H1 (cell line): ENCODE measurements at regions not wholly inside any gene's neighbourhood (a gene's known extent, or its start where the extent isn't known, plus 50 kb on each side); places are given as distances from the start of the nearest gene placed in this dataset.

Experiments
- CTCF ChIA-PET: fragments of 300-600 bp; sonication (Branson Sonifier 250); formaldehyde crosslinking; loops from one replicate; lab custom pipeline; 2021; ENCODE audit not compliant: partially characterized antibody; lab: Charles Lee
- POLR2A ChIA-PET: fragments of 300-600 bp; sonication (Branson Sonifier 250); formaldehyde crosslinking; loops from one replicate; lab custom pipeline; 2021; ENCODE audit warnings: inconsistent platforms; ENCODE audit not compliant: partially characterized antibody; lab: Charles Lee
- DNase-seq, 2 experiments: peaks; one replicate each; pipeline versions ENCODE4 v3.0.0 to v3.0.0-alpha.2; 2010 to 2022; ENCODE audit warnings: low spot score in 2 of 2, low read depth in 1 of 2, mixed read lengths in 1 of 2
- FAIRE-seq: peaks from 2 replicates; lab custom pipeline; 2011; peaks lifted over from hg19 to GRCh38; lab: Jason Lieb, UNC
- H2AFZ ChIP-seq: 2 replicates; pipeline ENCODE4 v1.8.1; 2012; ENCODE audit warnings: low read length, inconsistent platforms
- H2AK5ac ChIP-seq: 2 replicates; pipeline ENCODE4 v1.6.1; 2013; ENCODE audit warnings: low read depth, low read length
- H2BK120ac ChIP-seq: replicated peaks from 2 replicates; pipeline ENCODE3; 2013; ENCODE audit warnings: low read depth, low read length, inconsistent platforms
- H2BK12ac ChIP-seq: 2 replicates; pipeline ENCODE4 v1.6.1; 2013; ENCODE audit warnings: low read depth, low read length
- H2BK15ac ChIP-seq: 2 replicates; pipeline ENCODE4 v1.6.1; 2013; ENCODE audit warnings: low read length
- H2BK20ac ChIP-seq: 2 replicates; pipeline ENCODE4 v1.6.1; 2013; ENCODE audit warnings: low read length
- H2BK5ac ChIP-seq: 2 replicates; pipeline ENCODE4 v1.6.1; 2013; ENCODE audit warnings: low read depth, low read length
- H3K14ac ChIP-seq: 2 replicates; pipeline ENCODE4 v1.6.1; 2013; ENCODE audit warnings: inconsistent platforms; ENCODE audit not compliant: insufficient read length
- H3K18ac ChIP-seq: 2 replicates; pipeline ENCODE4 v1.6.1; 2013; ENCODE audit warnings: low read length; ENCODE audit errors: extremely low read depth
- H3K23ac ChIP-seq: 2 replicates; pipeline ENCODE4 v1.6.1; 2013; ENCODE audit warnings: inconsistent platforms; ENCODE audit not compliant: insufficient read length
- H3K23me2 ChIP-seq: 2 replicates; pipeline ENCODE4 v1.6.1; 2013; ENCODE audit warnings: low read depth, low read length
- H3K27ac ChIP-seq: 2 replicates; pipeline ENCODE4 v1.6.1; 2011; ENCODE audit warnings: low read depth, low read length, inconsistent platforms
- H3K27me3 ChIP-seq, 4 experiments: replicated peaks in 1 of 4; 1 replicate in 1 of 4; 2 replicates in 3 of 4; pipeline versions ENCODE4 v1.6.1 to v1.8.1; 2011 to 2013; ENCODE audit warnings: low read length in 3 of 4, mild to moderate bottlenecking in 3 of 4, inconsistent platforms in 2 of 4, mixed read lengths in 2 of 4, moderate library complexity in 1 of 4; ENCODE audit not compliant: control insufficient read depth in 3 of 4, insufficient read depth in 3 of 4; ENCODE audit errors: extremely low read depth in 1 of 4
- H3K36me3 ChIP-seq, 4 experiments: 2 replicates each; pipeline versions ENCODE4 v1.6.1 to v1.8.1; 2011 to 2013; ENCODE audit warnings: mild to moderate bottlenecking in 4 of 4, low read length in 3 of 4, moderate library complexity in 2 of 4, control low read depth in 1 of 4, inconsistent platforms in 1 of 4; ENCODE audit not compliant: insufficient read depth in 4 of 4, control insufficient read depth in 2 of 4
- H3K4ac ChIP-seq: replicated peaks from 2 replicates; pipeline ENCODE3; 2013; ENCODE audit warnings: low read length, low read depth, mixed read lengths, inconsistent platforms; ENCODE audit not compliant: insufficient read length
- H3K4me1 ChIP-seq, 4 experiments: replicated peaks in 1 of 4; 1 replicate in 1 of 4; 2 replicates in 3 of 4; pipeline versions ENCODE4 v1.6.1 to v1.8.1; 2011 to 2013; ENCODE audit warnings: low read length in 3 of 4, inconsistent platforms in 2 of 4, mixed read lengths in 1 of 4; ENCODE audit not compliant: insufficient read depth in 4 of 4, control insufficient read depth in 3 of 4
- H3K4me2 ChIP-seq, 2 experiments: 2 replicates each; pipeline versions ENCODE4 v1.6.1 to v1.8.1; 2011 to 2013; ENCODE audit warnings: low read depth in 2 of 2, low read length in 2 of 2, control low read depth in 1 of 2, inconsistent platforms in 1 of 2, mild to moderate bottlenecking in 1 of 2; ENCODE audit not compliant: insufficient read depth in 1 of 2
- H3K4me3 ChIP-seq, 4 experiments: fragments of 200-600, 300-600 bp in 1 of 4; sonication (generic), shearing (Covaris generic), sonication (Bioruptor Twin) in 1 of 4; 2 replicates each; pipeline versions ENCODE4 v1.5.1 to v1.8.1; 2011 to 2016; ENCODE audit warnings: low read length in 4 of 4, low read depth in 3 of 4, control low read depth in 2 of 4, inconsistent platforms in 2 of 4, mild to moderate bottlenecking in 2 of 4, mixed read lengths in 1 of 4, moderate library complexity in 1 of 4; ENCODE audit not compliant: insufficient read depth in 2 of 4; ENCODE audit errors: extremely low read depth in 1 of 4
- H3K56ac ChIP-seq: replicated peaks from 2 replicates; pipeline ENCODE3; 2013; ENCODE audit warnings: low read depth, mild to moderate bottlenecking, mixed read lengths, low read length, inconsistent platforms; ENCODE audit not compliant: insufficient read length
- H3K79me1 ChIP-seq: 2 replicates; pipeline ENCODE4 v1.6.1; 2013; ENCODE audit warnings: low read depth, low read length, control low read depth
- H3K79me2 ChIP-seq, 2 experiments: 2 replicates each; pipeline versions ENCODE4 v1.6.1 to v1.8.1; 2012 to 2013; ENCODE audit warnings: low read length in 2 of 2, mild to moderate bottlenecking in 2 of 2, inconsistent platforms in 1 of 2; ENCODE audit not compliant: insufficient read depth in 2 of 2, control insufficient read depth in 1 of 2
- H3K9ac ChIP-seq, 4 experiments: replicated peaks in 1 of 4; 1 replicate in 1 of 4; 2 replicates in 3 of 4; pipeline versions ENCODE4 v1.6.1 to v1.8.1; 2011 to 2013; ENCODE audit warnings: low read depth in 3 of 4, low read length in 3 of 4, control low read depth in 2 of 4, mild to moderate bottlenecking in 2 of 4, moderate library complexity in 2 of 4, inconsistent platforms in 1 of 4; ENCODE audit errors: extremely low read depth in 1 of 4
- H3K9me3 ChIP-seq, 2 experiments: 2 replicates each; pipeline versions ENCODE4 v1.6.1 to v1.8.1; 2012 to 2013; ENCODE audit warnings: mild to moderate bottlenecking in 2 of 2, moderate library complexity in 2 of 2, control low read depth in 1 of 2, inconsistent platforms in 1 of 2, low read depth in 1 of 2, low read length in 1 of 2, mixed read lengths in 1 of 2; ENCODE audit not compliant: insufficient read depth in 2 of 2
- H4K20me1 ChIP-seq, 2 experiments: replicated peaks in 1 of 2; 2 replicates each; pipeline versions ENCODE3 to v1.8.1; 2011 to 2013; ENCODE audit warnings: inconsistent platforms in 2 of 2, low read length in 2 of 2, mild to moderate bottlenecking in 1 of 2; ENCODE audit not compliant: insufficient read depth in 2 of 2, control insufficient read depth in 1 of 2
- H4K5ac ChIP-seq: 2 replicates; pipeline ENCODE4 v1.6.1; 2013; ENCODE audit warnings: low read length, low read depth, mixed read lengths, inconsistent platforms; ENCODE audit not compliant: insufficient read length
- H4K8ac ChIP-seq: 2 replicates; pipeline ENCODE4 v1.8.0; 2013; ENCODE audit warnings: mild to moderate bottlenecking, moderate library complexity, low read length, inconsistent platforms; ENCODE audit not compliant: insufficient read depth; ENCODE audit errors: extremely low read depth
- H4K91ac ChIP-seq: replicated peaks from 2 replicates; pipeline ENCODE3; 2013; ENCODE audit warnings: low read length, mixed read lengths, inconsistent platforms; ENCODE audit not compliant: insufficient read length
- BACH1 ChIP-seq: IDR thresholded peaks from 2 replicates; pipeline ENCODE4 v1.6.1; 2012; ENCODE audit warnings: low read length, improper control_type of control experiment
- JUN ChIP-seq: IDR thresholded peaks from 2 replicates; pipeline ENCODE4 v1.6.1; 2011; ENCODE audit warnings: low read depth, mild to moderate bottlenecking, improper control_type of control experiment, low read length
- KDM4A ChIP-seq: IDR thresholded peaks from one replicate; pipeline ENCODE4 v1.7.1; 2012; ENCODE audit warnings: low read depth, mild to moderate bottlenecking, moderate library complexity, low read length, inconsistent platforms; ENCODE audit not compliant: severe bottlenecking
- RXRA ChIP-seq: IDR thresholded peaks from 2 replicates; pipeline ENCODE4 v1.6.1; 2011; ENCODE audit warnings: low read depth, mild to moderate bottlenecking, low read length, moderate library complexity; ENCODE audit not compliant: insufficient read depth
- SIN3A ChIP-seq, 2 experiments: IDR thresholded peaks in 1 of 2; conservative IDR thresholded peaks in 1 of 2; 2 replicates each; pipeline ENCODE4 v1.6.1; 2011 to 2012; ENCODE audit warnings: low read length in 2 of 2, improper control_type of control experiment in 1 of 2, low read depth in 1 of 2, mild to moderate bottlenecking in 1 of 2
- SIX5 ChIP-seq: IDR thresholded peaks from 2 replicates; pipeline ENCODE4 v1.6.1; 2011; ENCODE audit warnings: mild to moderate bottlenecking, low read depth, low read length
- WGBS, 2 experiments: shearing (Covaris generic) in 1 of 2; methylation state at CpG; one replicate each; pipeline versions ENCODE4 v1.1.6 to v1.1.7; 2013 to 2015; ENCODE audit warnings: low lambda C conversion rate in 2 of 2, mixed read lengths in 2 of 2, inconsistent platforms in 1 of 2, low coverage in 1 of 2, missing lambda C conversion rate in 1 of 2; ENCODE audit not compliant: insufficient replicate concordance in 2 of 2, insufficient coverage in 1 of 2, insufficient read length in 1 of 2; ENCODE audit errors: extremely low coverage in 1 of 2, missing lambda C conversion rate in 1 of 2; 5-methylcytosine and 5-hydroxymethylcytosine counted together
- TF ChIP-seq, protein P1 (sequence below): IDR thresholded peaks from 2 replicates; pipeline ENCODE4 v1.6.1; 2012; ENCODE audit warnings: inconsistent platforms

DNA sequence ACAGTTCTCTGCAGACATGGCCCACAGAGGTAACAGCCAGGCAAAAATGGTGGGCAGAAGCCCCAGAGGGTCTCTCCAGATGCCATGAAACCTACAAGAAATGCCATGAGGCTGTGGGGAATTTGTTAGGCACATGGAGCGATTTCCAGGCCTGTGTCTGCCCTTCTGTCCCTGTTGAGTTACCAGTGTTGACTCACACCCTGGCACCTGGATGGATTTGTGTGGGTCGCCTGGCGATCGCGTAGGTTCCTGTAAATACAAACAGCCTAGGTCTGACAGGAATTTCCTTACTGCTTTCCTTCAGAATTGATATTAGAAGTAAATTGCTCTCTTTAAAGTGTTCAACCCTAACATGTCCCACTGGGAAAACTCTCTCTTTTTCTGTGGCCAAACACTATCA, 164.9 kb upstream of the EEPD1 start:
- CTCF ChIA-PET: interaction anchor here (0.7 to 0.8 kb wide), 3 partner anchors 107 to 1520 kb away, joined by 3 read pairs; no protein-coding TSS in a partner anchor
- no peak overlapping the region for H3K9ac ChIP-seq

More for the DNA sequence above, 164.9 kb upstream of the EEPD1 start:
- Histone ChIP-seq H3K9me3 (no peaks in the 10 kb centered on the region), H3K23me2 (no peaks in the 10 kb centered on the region), H2AK5ac (no peak overlapping the region), H3K27ac (no peak overlapping the region), H3K79me2 (no peaks in the 10 kb centered on the region), H3K36me3 (no peaks in the 10 kb centered on the region), H3K14ac (no peak overlapping the region), H2BK5ac (no peak overlapping the region), H2BK120ac (no peak overlapping the region), H3K79me1 (no peaks in the 10 kb centered on the region), H3K4me3 (no peak overlapping the region), H4K20me1 (no peaks in the 10 kb centered on the region), H2BK20ac (no peak overlapping the region), H3K18ac (no peak overlapping the region), H3K4me1 (no peaks in the 10 kb centered on the region), H3K4me2 (no peak overlapping the region), H3K27me3 (no peaks in the 10 kb centered on the region), H4K91ac (no peak overlapping the region), H3K4ac (no peak overlapping the region), H3K23ac (no peak overlapping the region), H3K56ac (no peak overlapping the region), H2BK12ac (no peak overlapping the region), H4K8ac (no peak overlapping the region), H4K5ac (no peak overlapping the region), H2AFZ (no peak overlapping the region), H2BK15ac (no peak overlapping the region)
- FAIRE-seq (no peak), DNase-seq (no peak)
- POLR2A ChIA-PET: no interaction called here
- WGBS, 2 experiments: 97% methylated on average over 5 of the region's 5 CpGs; no CpG with 5 or more reads in 1 of the 2 experiments
- no peak for TF ChIP-seq SIX5
- no peak for TF ChIP-seq JUN
- TF ChIP-seq RXRA: no peak
- no peak for TF ChIP-seq SIN3A (conservative IDR thresholded peaks at IDR 0.05 in 1 of 2, IDR thresholded peaks at IDR 0.05 in 1 of 2; ENCODE audit: low read depth in 1 of 2, low read length in 2 of 2)
- TF ChIP-seq BACH1: no peak
- TF ChIP-seq KDM4A: no peak
- TF ChIP-seq, protein P1, sequence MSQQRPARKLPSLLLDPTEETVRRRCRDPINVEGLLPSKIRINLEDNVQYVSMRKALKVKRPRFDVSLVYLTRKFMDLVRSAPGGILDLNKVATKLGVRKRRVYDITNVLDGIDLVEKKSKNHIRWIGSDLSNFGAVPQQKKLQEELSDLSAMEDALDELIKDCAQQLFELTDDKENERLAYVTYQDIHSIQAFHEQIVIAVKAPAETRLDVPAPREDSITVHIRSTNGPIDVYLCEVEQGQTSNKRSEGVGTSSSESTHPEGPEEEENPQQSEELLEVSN: no peak
